ENCODE measurements at regions not wholly inside any gene's neighbourhood (a gene's known extent, or its start where the extent isn't known, plus 50 kb on each side); places are given as distances from the start of the nearest gene placed in this dataset.
"Not testable (repeated sequence)": the region's sequence is repeated elsewhere in the genome, so short reads cannot be mapped to it uniquely, and the experiment has no call there.

- H3K4me1 Mint-ChIP-seq = peaks cover 11% of the 10 kb centered on the region
- no peaks in the 10 kb centered on the region for H3K36me3 Mint-ChIP-seq (ENCODE audit: low read depth)
- no peak overlapping the region for H3K4me3 Mint-ChIP-seq
- no peak for DNase-seq
- no peak for TF ChIP-seq CTCF (IDR thresholded peaks at IDR 0.05)
- H3K27ac Mint-ChIP-seq = no peak overlapping the region
- no peaks in the 10 kb centered on the region for H3K9me3 Mint-ChIP-seq
- H3K27me3 Mint-ChIP-seq (ENCODE audit: low read depth, poor library complexity) = peaks cover 6% of the 10 kb centered on the region
Measured at GRCh38 chr5:147101659-147102369, 133.0 kb upstream of the STK32A start.

- Mint-ChIP-seq H3K27me3 (ENCODE audit: low read depth, poor library complexity) (peaks cover 3% of the 10 kb centered on the region), H3K4me3 (no peak overlapping the region), H3K4me1 (no peaks in the 10 kb centered on the region), H3K9me3 (peaks cover 4% of the 10 kb centered on the region), H3K27ac (no peak overlapping the region), H3K36me3 (ENCODE audit: low read depth) (no peaks in the 10 kb centered on the region)
- no peak for DNase-seq
- no peak for TF ChIP-seq CTCF (IDR thresholded peaks at IDR 0.05)
Measured at GRCh38 chr5:147112899-147113298, 121.9 kb upstream of the STK32A start.

- peaks cover 12% of the 10 kb centered on the region for H3K9me3 Mint-ChIP-seq
- peaks cover 3% of the 10 kb centered on the region for H3K27me3 Mint-ChIP-seq (ENCODE audit: low read depth, poor library complexity)
- TF ChIP-seq CTCF (IDR thresholded peaks at IDR 0.05) = no peak
- no peak overlapping the region for H3K27ac Mint-ChIP-seq
- no peaks in the 10 kb centered on the region for H3K36me3 Mint-ChIP-seq (ENCODE audit: low read depth)
- no peaks in the 10 kb centered on the region for H3K4me1 Mint-ChIP-seq
- H3K4me3 Mint-ChIP-seq = no peak overlapping the region
- DNase-seq = no peak
Measured at GRCh38 chr5:147113967-147114366, 120.9 kb upstream of the STK32A start.

GRCh38 chr5:147139759-147140158 lies 95.1 kb upstream of the STK32A start:
- not testable (repeated sequence) for H3K4me3 Mint-ChIP-seq; H3K4me1 Mint-ChIP-seq; H3K27me3 Mint-ChIP-seq (ENCODE audit: low read depth, poor library complexity); H3K36me3 Mint-ChIP-seq (ENCODE audit: low read depth); DNase-seq; H3K27ac Mint-ChIP-seq
- H3K9me3 Mint-ChIP-seq = peaks cover 41% of the 10 kb centered on the region

- no peak for TF ChIP-seq CTCF (IDR thresholded peaks at IDR 0.05)
- Mint-ChIP-seq H3K4me3 (no peak overlapping the region), H3K36me3 (ENCODE audit: low read depth) (peaks cover 5% of the 10 kb centered on the region), H3K4me1 (no peaks in the 10 kb centered on the region), H3K27me3 (ENCODE audit: low read depth, poor library complexity) (no peaks in the 10 kb centered on the region), H3K27ac (no peak overlapping the region), H3K9me3 (peaks cover 41% of the 10 kb centered on the region)
- DNase-seq = no peak
Measured at GRCh38 chr5:147140558-147140957, 94.3 kb upstream of the STK32A start.

- not testable (repeated sequence) for H3K36me3 Mint-ChIP-seq (ENCODE audit: low read depth); H3K27me3 Mint-ChIP-seq (ENCODE audit: low read depth, poor library complexity); H3K27ac Mint-ChIP-seq; DNase-seq; H3K4me3 Mint-ChIP-seq; H3K4me1 Mint-ChIP-seq
- H3K9me3 Mint-ChIP-seq = peaks cover 36% of the 10 kb centered on the region
Measured at GRCh38 chr5:147141580-147141979, 93.2 kb upstream of the STK32A start.

GRCh38 chr5:147143215-147143614 lies 91.6 kb upstream of the STK32A start:
- no peak overlapping the region for H3K4me3 Mint-ChIP-seq
- H3K27me3 Mint-ChIP-seq (ENCODE audit: low read depth, poor library complexity) = no peaks in the 10 kb centered on the region
- DNase-seq = no peak
- no peak overlapping the region for H3K27ac Mint-ChIP-seq
- H3K9me3 Mint-ChIP-seq = peaks cover 24% of the 10 kb centered on the region
- TF ChIP-seq CTCF (IDR thresholded peaks at IDR 0.05) = no peak
- H3K36me3 Mint-ChIP-seq (ENCODE audit: low read depth) = peaks cover 5% of the 10 kb centered on the region
- H3K4me1 Mint-ChIP-seq = no peaks in the 10 kb centered on the region
